H1 (cell line): ENCODE measurements at regions not wholly inside any gene's neighbourhood (a gene's known extent, or its start where the extent isn't known, plus 50 kb on each side); places are given as distances from the start of the nearest gene placed in this dataset.

Experiments used
- CTCF ChIA-PET: fragments of 300-600 bp; sonication (Branson Sonifier 250); formaldehyde crosslinking; loops from one replicate; lab custom pipeline; 2021; ENCODE audit not compliant: partially characterized antibody; lab: Charles Lee
- POLR2A ChIA-PET: fragments of 300-600 bp; sonication (Branson Sonifier 250); formaldehyde crosslinking; loops from one replicate; lab custom pipeline; 2021; ENCODE audit warnings: inconsistent platforms; ENCODE audit not compliant: partially characterized antibody; lab: Charles Lee
- DNase-seq, 2 experiments: peaks; one replicate each; pipeline versions ENCODE4 v3.0.0 to v3.0.0-alpha.2; 2010 to 2022; ENCODE audit warnings: low spot score in 2 of 2, low read depth in 1 of 2, mixed read lengths in 1 of 2
- FAIRE-seq: peaks from 2 replicates; lab custom pipeline; 2011; peaks lifted over from hg19 to GRCh38; lab: Jason Lieb, UNC
- H2AFZ ChIP-seq: 2 replicates; pipeline ENCODE4 v1.8.1; 2012; ENCODE audit warnings: low read length, inconsistent platforms
- H2AK5ac ChIP-seq: 2 replicates; pipeline ENCODE4 v1.6.1; 2013; ENCODE audit warnings: low read depth, low read length
- H2BK120ac ChIP-seq: replicated peaks from 2 replicates; pipeline ENCODE3; 2013; ENCODE audit warnings: low read depth, low read length, inconsistent platforms
- H2BK12ac ChIP-seq: 2 replicates; pipeline ENCODE4 v1.6.1; 2013; ENCODE audit warnings: low read depth, low read length
- H2BK15ac ChIP-seq: 2 replicates; pipeline ENCODE4 v1.6.1; 2013; ENCODE audit warnings: low read length
- H2BK20ac ChIP-seq: 2 replicates; pipeline ENCODE4 v1.6.1; 2013; ENCODE audit warnings: low read length
- H2BK5ac ChIP-seq: 2 replicates; pipeline ENCODE4 v1.6.1; 2013; ENCODE audit warnings: low read depth, low read length
- H3K14ac ChIP-seq: 2 replicates; pipeline ENCODE4 v1.6.1; 2013; ENCODE audit warnings: inconsistent platforms; ENCODE audit not compliant: insufficient read length
- H3K18ac ChIP-seq: 2 replicates; pipeline ENCODE4 v1.6.1; 2013; ENCODE audit warnings: low read length; ENCODE audit errors: extremely low read depth
- H3K23ac ChIP-seq: 2 replicates; pipeline ENCODE4 v1.6.1; 2013; ENCODE audit warnings: inconsistent platforms; ENCODE audit not compliant: insufficient read length
- H3K23me2 ChIP-seq: 2 replicates; pipeline ENCODE4 v1.6.1; 2013; ENCODE audit warnings: low read depth, low read length
- H3K27ac ChIP-seq: 2 replicates; pipeline ENCODE4 v1.6.1; 2011; ENCODE audit warnings: low read depth, low read length, inconsistent platforms
- H3K27me3 ChIP-seq, 4 experiments: replicated peaks in 1 of 4; 1 replicate in 1 of 4; 2 replicates in 3 of 4; pipeline versions ENCODE4 v1.6.1 to v1.8.1; 2011 to 2013; ENCODE audit warnings: low read length in 3 of 4, mild to moderate bottlenecking in 3 of 4, inconsistent platforms in 2 of 4, mixed read lengths in 2 of 4, moderate library complexity in 1 of 4; ENCODE audit not compliant: control insufficient read depth in 3 of 4, insufficient read depth in 3 of 4; ENCODE audit errors: extremely low read depth in 1 of 4
- H3K36me3 ChIP-seq, 4 experiments: 2 replicates each; pipeline versions ENCODE4 v1.6.1 to v1.8.1; 2011 to 2013; ENCODE audit warnings: mild to moderate bottlenecking in 4 of 4, low read length in 3 of 4, moderate library complexity in 2 of 4, control low read depth in 1 of 4, inconsistent platforms in 1 of 4; ENCODE audit not compliant: insufficient read depth in 4 of 4, control insufficient read depth in 2 of 4
- H3K4ac ChIP-seq: replicated peaks from 2 replicates; pipeline ENCODE3; 2013; ENCODE audit warnings: low read length, low read depth, mixed read lengths, inconsistent platforms; ENCODE audit not compliant: insufficient read length
- H3K4me1 ChIP-seq, 4 experiments: replicated peaks in 1 of 4; 1 replicate in 1 of 4; 2 replicates in 3 of 4; pipeline versions ENCODE4 v1.6.1 to v1.8.1; 2011 to 2013; ENCODE audit warnings: low read length in 3 of 4, inconsistent platforms in 2 of 4, mixed read lengths in 1 of 4; ENCODE audit not compliant: insufficient read depth in 4 of 4, control insufficient read depth in 3 of 4
- H3K4me2 ChIP-seq, 2 experiments: 2 replicates each; pipeline versions ENCODE4 v1.6.1 to v1.8.1; 2011 to 2013; ENCODE audit warnings: low read depth in 2 of 2, low read length in 2 of 2, control low read depth in 1 of 2, inconsistent platforms in 1 of 2, mild to moderate bottlenecking in 1 of 2; ENCODE audit not compliant: insufficient read depth in 1 of 2
- H3K4me3 ChIP-seq, 4 experiments: fragments of 200-600, 300-600 bp in 1 of 4; sonication (generic), shearing (Covaris generic), sonication (Bioruptor Twin) in 1 of 4; 2 replicates each; pipeline versions ENCODE4 v1.5.1 to v1.8.1; 2011 to 2016; ENCODE audit warnings: low read length in 4 of 4, low read depth in 3 of 4, control low read depth in 2 of 4, inconsistent platforms in 2 of 4, mild to moderate bottlenecking in 2 of 4, mixed read lengths in 1 of 4, moderate library complexity in 1 of 4; ENCODE audit not compliant: insufficient read depth in 2 of 4; ENCODE audit errors: extremely low read depth in 1 of 4
- H3K56ac ChIP-seq: replicated peaks from 2 replicates; pipeline ENCODE3; 2013; ENCODE audit warnings: low read depth, mild to moderate bottlenecking, mixed read lengths, low read length, inconsistent platforms; ENCODE audit not compliant: insufficient read length
- H3K79me1 ChIP-seq: 2 replicates; pipeline ENCODE4 v1.6.1; 2013; ENCODE audit warnings: low read depth, low read length, control low read depth
- H3K79me2 ChIP-seq, 2 experiments: 2 replicates each; pipeline versions ENCODE4 v1.6.1 to v1.8.1; 2012 to 2013; ENCODE audit warnings: low read length in 2 of 2, mild to moderate bottlenecking in 2 of 2, inconsistent platforms in 1 of 2; ENCODE audit not compliant: insufficient read depth in 2 of 2, control insufficient read depth in 1 of 2
- H3K9ac ChIP-seq, 4 experiments: replicated peaks in 1 of 4; 1 replicate in 1 of 4; 2 replicates in 3 of 4; pipeline versions ENCODE4 v1.6.1 to v1.8.1; 2011 to 2013; ENCODE audit warnings: low read depth in 3 of 4, low read length in 3 of 4, control low read depth in 2 of 4, mild to moderate bottlenecking in 2 of 4, moderate library complexity in 2 of 4, inconsistent platforms in 1 of 4; ENCODE audit errors: extremely low read depth in 1 of 4
- H3K9me3 ChIP-seq, 2 experiments: 2 replicates each; pipeline versions ENCODE4 v1.6.1 to v1.8.1; 2012 to 2013; ENCODE audit warnings: mild to moderate bottlenecking in 2 of 2, moderate library complexity in 2 of 2, control low read depth in 1 of 2, inconsistent platforms in 1 of 2, low read depth in 1 of 2, low read length in 1 of 2, mixed read lengths in 1 of 2; ENCODE audit not compliant: insufficient read depth in 2 of 2
- H4K20me1 ChIP-seq, 2 experiments: replicated peaks in 1 of 2; 2 replicates each; pipeline versions ENCODE3 to v1.8.1; 2011 to 2013; ENCODE audit warnings: inconsistent platforms in 2 of 2, low read length in 2 of 2, mild to moderate bottlenecking in 1 of 2; ENCODE audit not compliant: insufficient read depth in 2 of 2, control insufficient read depth in 1 of 2
- H4K5ac ChIP-seq: 2 replicates; pipeline ENCODE4 v1.6.1; 2013; ENCODE audit warnings: low read length, low read depth, mixed read lengths, inconsistent platforms; ENCODE audit not compliant: insufficient read length
- H4K8ac ChIP-seq: 2 replicates; pipeline ENCODE4 v1.8.0; 2013; ENCODE audit warnings: mild to moderate bottlenecking, moderate library complexity, low read length, inconsistent platforms; ENCODE audit not compliant: insufficient read depth; ENCODE audit errors: extremely low read depth
- H4K91ac ChIP-seq: replicated peaks from 2 replicates; pipeline ENCODE3; 2013; ENCODE audit warnings: low read length, mixed read lengths, inconsistent platforms; ENCODE audit not compliant: insufficient read length
- WGBS, 2 experiments: shearing (Covaris generic) in 1 of 2; methylation state at CpG; one replicate each; pipeline versions ENCODE4 v1.1.6 to v1.1.7; 2013 to 2015; ENCODE audit warnings: low lambda C conversion rate in 2 of 2, mixed read lengths in 2 of 2, inconsistent platforms in 1 of 2, low coverage in 1 of 2, missing lambda C conversion rate in 1 of 2; ENCODE audit not compliant: insufficient replicate concordance in 2 of 2, insufficient coverage in 1 of 2, insufficient read length in 1 of 2; ENCODE audit errors: extremely low coverage in 1 of 2, missing lambda C conversion rate in 1 of 2; 5-methylcytosine and 5-hydroxymethylcytosine counted together
- TF ChIP-seq, protein P1 (sequence below): IDR thresholded peaks from 2 replicates; pipeline ENCODE4 v1.6.1; 2012; ENCODE audit warnings: inconsistent platforms

DNA sequence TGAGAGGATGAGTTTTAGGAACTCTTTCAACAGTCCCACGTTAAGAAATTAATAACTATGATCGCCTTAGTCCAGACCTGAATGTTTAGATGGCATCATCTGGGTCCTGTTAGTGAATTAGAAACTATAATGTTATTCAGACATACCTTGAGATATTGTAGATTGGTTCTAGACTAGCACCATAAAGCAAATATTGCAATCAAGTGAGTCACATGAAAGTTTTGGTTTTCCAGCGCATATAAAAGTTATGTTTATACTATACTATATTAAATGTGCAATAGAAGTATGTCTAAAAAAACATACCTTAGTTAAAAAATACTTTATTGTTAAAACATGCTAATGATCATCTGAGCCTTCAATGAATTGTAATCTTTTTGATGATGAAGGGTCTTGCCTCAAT is 106.6 kb upstream of the ATP2B1 start:
- DNase-seq (no peak), FAIRE-seq (no peak)
- Histone ChIP-seq H2BK15ac (no peak overlapping the region), H4K8ac (no peak overlapping the region), H4K91ac (no peak overlapping the region), H3K14ac (no peak overlapping the region), H3K9ac (no peak overlapping the region), H4K20me1 (no peaks in the 10 kb centered on the region), H2BK120ac (no peak overlapping the region), H3K4me1 (no peaks in the 10 kb centered on the region), H3K23me2 (no peaks in the 10 kb centered on the region), H3K27me3 (no peaks in the 10 kb centered on the region), H2AK5ac (no peak overlapping the region), H3K4me2 (no peak overlapping the region), H2BK12ac (no peak overlapping the region), H3K79me2 (no peaks in the 10 kb centered on the region), H3K36me3 (no peaks in the 10 kb centered on the region), H2BK20ac (no peak overlapping the region), H3K23ac (no peak overlapping the region), H3K27ac (no peak overlapping the region)
- WGBS, 2 experiments: 93% methylated on average over 3 of the region's 3 CpGs; no CpG with 5 or more reads in 1 of the 2 experiments
- CTCF ChIA-PET: interaction anchor here (1.7 kb wide), 1 partner anchor 15 kb away, joined by 3 read pairs; no protein-coding TSS in a partner anchor
- TF ChIP-seq, protein P1, sequence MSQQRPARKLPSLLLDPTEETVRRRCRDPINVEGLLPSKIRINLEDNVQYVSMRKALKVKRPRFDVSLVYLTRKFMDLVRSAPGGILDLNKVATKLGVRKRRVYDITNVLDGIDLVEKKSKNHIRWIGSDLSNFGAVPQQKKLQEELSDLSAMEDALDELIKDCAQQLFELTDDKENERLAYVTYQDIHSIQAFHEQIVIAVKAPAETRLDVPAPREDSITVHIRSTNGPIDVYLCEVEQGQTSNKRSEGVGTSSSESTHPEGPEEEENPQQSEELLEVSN: no peak
- TF ChIP-seq, all 59 proteins: peak for 0
- no peak overlapping the region for H3K18ac ChIP-seq
- no peaks in the 10 kb centered on the region for H3K9me3 ChIP-seq
- no peak overlapping the region for H4K5ac ChIP-seq
- H2BK5ac ChIP-seq: no peak overlapping the region
- no peak overlapping the region for H2AFZ ChIP-seq
- no peak overlapping the region for H3K4me3 ChIP-seq
- no peak overlapping the region for H3K4ac ChIP-seq
- H3K56ac ChIP-seq: no peak overlapping the region
- POLR2A ChIA-PET: no interaction called here
- H3K79me1 ChIP-seq: no peaks in the 10 kb centered on the region
